Tibial artery (tissue), 4 donors: ENCODE measurements at regions not wholly inside any gene's neighbourhood (a gene's known extent, or its start where the extent isn't known, plus 50 kb on each side); places are given as distances from the start of the nearest gene placed in this dataset.
"Not testable (repeated sequence)": the region's sequence is repeated elsewhere in the genome, so short reads cannot be mapped to it uniquely, and the experiment has no call there.

ENCODE experiments used
- DNase-seq, 2 donors: peaks; one replicate each; pipeline ENCODE4 v3.0.0-alpha.2; 2019
- H3K27ac ChIP-seq, 2 donors: fragments of 200-600 bp; sonication (generic) in 1 of 2; 1 replicate in 1 of 2; 2 replicates in 1 of 2; pipeline ENCODE4 v1.5.1; 2018 to 2019; ENCODE audit warnings: mild to moderate bottlenecking in 1 of 2
- H3K27me3 ChIP-seq, 2 donors: fragments of 200-600 bp; sonication (generic) in 1 of 2; one replicate each; pipeline versions ENCODE4 v1.5.1 to v1.6.0; 2016 to 2019
- H3K36me3 ChIP-seq, 3 donors: fragments of 200-600 bp; sonication (generic) in 2 of 3; one replicate each; pipeline ENCODE4 v1.5.1; 2016 to 2019; ENCODE audit warnings: mild to moderate bottlenecking in 2 of 3
- H3K4me1 ChIP-seq, 4 donors: fragments of 200-600 bp; sonication (generic) in 2 of 4; 1 replicate in 3 of 4; 2 replicates in 1 of 4; pipeline ENCODE4 v1.5.1; 2016 to 2019
- H3K4me3 ChIP-seq, 2 donors: fragments of 200-600 bp; sonication (generic) in 1 of 2; 1 replicate in 1 of 2; 2 replicates in 1 of 2; pipeline ENCODE4 v1.5.1; 2018 to 2019; ENCODE audit warnings: mild to moderate bottlenecking in 2 of 2
- H3K9me3 ChIP-seq, 3 donors: fragments of 200-600 bp; sonication (generic) in 1 of 3; one replicate each; pipeline ENCODE4 v1.5.1; 2016 to 2019
- intact Hi-C: fragments of 100-400 bp; cut with DNase I; formaldehyde crosslinking; loops from one replicate; pipeline ENCODE4 v1.15.0; 2023; ENCODE audit warnings: low total_unique reads
- TF ChIP-seq, protein P1 (sequence below), 2 experiments: fragments of 200-600 bp in 1 of 2; fragments of 450-650 bp in 1 of 2; IDR thresholded peaks; one replicate each; pipeline ENCODE4 v1.5.1; 2017 to 2019; ENCODE audit warnings: antibody characterized with exemption in 2 of 2, mild to moderate bottlenecking in 1 of 2, moderate library complexity in 1 of 2

DNA sequence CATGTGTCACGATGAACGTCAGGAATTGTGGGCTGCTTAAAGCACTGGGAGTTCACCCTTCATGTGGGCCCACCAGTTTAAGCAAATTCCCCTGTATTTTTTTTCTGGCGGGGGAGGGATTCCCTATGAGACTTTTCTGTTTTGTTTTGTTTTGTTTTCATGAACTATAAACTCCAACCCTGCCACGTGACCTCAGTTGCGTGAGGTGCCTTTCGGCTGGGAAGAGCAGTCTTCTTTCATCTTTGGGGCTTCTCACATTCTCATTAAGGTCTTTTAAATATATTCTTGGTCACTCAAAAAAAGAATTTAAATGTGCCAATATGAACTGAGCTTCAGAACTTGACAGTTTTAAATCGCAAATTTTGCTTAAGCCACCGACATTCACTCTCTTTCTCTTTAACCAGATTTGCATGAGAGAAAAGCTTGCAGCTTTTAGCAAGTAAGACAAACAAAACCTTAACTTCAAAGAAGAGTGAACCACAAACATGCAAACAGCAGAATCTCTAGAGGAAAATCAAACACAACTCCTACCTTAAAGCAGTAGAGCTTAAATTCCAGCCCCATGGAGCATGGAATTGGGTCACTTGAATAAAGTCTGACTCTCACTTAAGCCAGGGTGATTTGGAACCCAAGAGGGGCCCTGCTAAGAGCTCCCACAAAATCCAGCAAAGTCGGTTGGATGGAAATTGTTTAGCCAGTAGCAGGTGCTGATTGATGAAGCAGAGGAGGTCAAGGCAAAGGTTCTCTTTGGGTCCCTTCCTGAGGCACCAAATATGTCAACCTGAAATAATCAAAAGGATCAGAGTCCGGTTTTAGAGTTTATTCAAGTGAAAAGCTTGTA, 699.8 kb upstream of the GBE1 start:
- H3K36me3 ChIP-seq, result no peaks in the 10 kb centered on the region
- H3K27ac ChIP-seq, result no peak overlapping the region
- H3K9me3 ChIP-seq, result no peaks in the 10 kb centered on the region
- no peaks in the 10 kb centered on the region for H3K4me1 ChIP-seq
- H3K27me3 ChIP-seq, result no peaks in the 10 kb centered on the region
- DNase-seq, result no peak
- intact Hi-C loops, result no loop called here
- TF ChIP-seq, protein P1, sequence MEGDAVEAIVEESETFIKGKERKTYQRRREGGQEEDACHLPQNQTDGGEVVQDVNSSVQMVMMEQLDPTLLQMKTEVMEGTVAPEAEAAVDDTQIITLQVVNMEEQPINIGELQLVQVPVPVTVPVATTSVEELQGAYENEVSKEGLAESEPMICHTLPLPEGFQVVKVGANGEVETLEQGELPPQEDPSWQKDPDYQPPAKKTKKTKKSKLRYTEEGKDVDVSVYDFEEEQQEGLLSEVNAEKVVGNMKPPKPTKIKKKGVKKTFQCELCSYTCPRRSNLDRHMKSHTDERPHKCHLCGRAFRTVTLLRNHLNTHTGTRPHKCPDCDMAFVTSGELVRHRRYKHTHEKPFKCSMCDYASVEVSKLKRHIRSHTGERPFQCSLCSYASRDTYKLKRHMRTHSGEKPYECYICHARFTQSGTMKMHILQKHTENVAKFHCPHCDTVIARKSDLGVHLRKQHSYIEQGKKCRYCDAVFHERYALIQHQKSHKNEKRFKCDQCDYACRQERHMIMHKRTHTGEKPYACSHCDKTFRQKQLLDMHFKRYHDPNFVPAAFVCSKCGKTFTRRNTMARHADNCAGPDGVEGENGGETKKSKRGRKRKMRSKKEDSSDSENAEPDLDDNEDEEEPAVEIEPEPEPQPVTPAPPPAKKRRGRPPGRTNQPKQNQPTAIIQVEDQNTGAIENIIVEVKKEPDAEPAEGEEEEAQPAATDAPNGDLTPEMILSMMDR (IDR thresholded peaks at IDR 0.05), result no peak
- H3K4me3 ChIP-seq, result no peak overlapping the region

- no peak for DNase-seq
- Histone ChIP-seq H3K9me3 (no peaks in the 10 kb centered on the region), H3K27me3 (no peaks in the 10 kb centered on the region), H3K36me3 (no peaks in the 10 kb centered on the region), H3K4me3 (no peak overlapping the region), H3K4me1 (no peaks in the 10 kb centered on the region), H3K27ac (no peak overlapping the region)
- TF ChIP-seq, protein P1 (IDR thresholded peaks at IDR 0.05), result no peak
- intact Hi-C loops, result no loop called here
Observed at GRCh38 chr3:82448320-82448719, 686.9 kb upstream of the GBE1 start.

DNA sequence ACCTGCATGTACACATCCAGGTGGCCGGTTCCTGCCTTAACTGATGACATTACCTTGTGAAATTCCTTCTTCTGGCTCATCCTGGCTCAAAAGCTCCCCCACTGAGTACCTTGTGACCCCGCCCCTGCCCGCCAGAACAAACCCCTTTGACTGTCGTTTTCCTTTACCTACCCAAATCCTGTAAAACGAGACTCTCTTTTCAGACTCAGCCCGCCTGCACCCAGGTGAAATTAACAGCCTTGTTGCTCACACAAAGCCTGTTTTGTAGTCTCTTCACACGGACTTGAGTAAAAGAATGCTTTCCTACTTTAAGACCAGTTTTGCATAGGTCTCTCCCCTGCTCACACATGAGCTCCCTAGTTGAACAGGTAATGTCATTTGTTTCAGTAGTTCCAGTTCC, 667.4 kb upstream of the GBE1 start:
- H3K4me3 ChIP-seq, intact Hi-C loops, H3K4me1 ChIP-seq, H3K27ac ChIP-seq, H3K9me3 ChIP-seq, H3K27me3 ChIP-seq, DNase-seq, H3K36me3 ChIP-seq: not testable (repeated sequence)

DNA sequence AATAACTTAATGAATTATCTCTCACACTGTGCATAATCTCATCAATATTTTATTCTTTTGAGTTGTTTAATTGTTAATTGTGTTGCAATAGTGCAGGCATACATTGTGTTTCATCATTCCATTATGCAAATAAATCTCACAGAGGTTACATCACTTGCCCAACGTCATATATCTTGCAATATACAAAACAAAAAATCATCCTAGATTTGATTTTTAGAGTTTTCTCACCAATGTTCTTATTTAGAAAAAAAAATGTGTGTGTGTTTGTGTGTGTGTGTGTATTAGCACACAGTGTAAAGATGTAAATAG, 662.5 kb upstream of the GBE1 start:
- Histone ChIP-seq H3K36me3 (no peaks in the 10 kb centered on the region), H3K4me1 (no peaks in the 10 kb centered on the region), H3K9me3 (no peaks in the 10 kb centered on the region), H3K27me3 (no peaks in the 10 kb centered on the region), H3K27ac (no peak overlapping the region), H3K4me3 (no peak overlapping the region)
- no peak for DNase-seq
- intact Hi-C loops, result no loop called here
- TF ChIP-seq, protein P1 (IDR thresholded peaks at IDR 0.05), result no peak

- Histone ChIP-seq H3K27me3 (no peaks in the 10 kb centered on the region), H3K27ac (no peak overlapping the region), H3K36me3 (no peaks in the 10 kb centered on the region), H3K4me1 (no peaks in the 10 kb centered on the region), H3K4me3 (no peak overlapping the region), H3K9me3 (no peaks in the 10 kb centered on the region)
- intact Hi-C loops, result no loop called here
- DNase-seq, result no peak
- TF ChIP-seq, protein P1 (IDR thresholded peaks at IDR 0.05), result no peak
Observed at GRCh38 chr3:82423268-82424030, 662.0 kb upstream of the GBE1 start.

DNA sequence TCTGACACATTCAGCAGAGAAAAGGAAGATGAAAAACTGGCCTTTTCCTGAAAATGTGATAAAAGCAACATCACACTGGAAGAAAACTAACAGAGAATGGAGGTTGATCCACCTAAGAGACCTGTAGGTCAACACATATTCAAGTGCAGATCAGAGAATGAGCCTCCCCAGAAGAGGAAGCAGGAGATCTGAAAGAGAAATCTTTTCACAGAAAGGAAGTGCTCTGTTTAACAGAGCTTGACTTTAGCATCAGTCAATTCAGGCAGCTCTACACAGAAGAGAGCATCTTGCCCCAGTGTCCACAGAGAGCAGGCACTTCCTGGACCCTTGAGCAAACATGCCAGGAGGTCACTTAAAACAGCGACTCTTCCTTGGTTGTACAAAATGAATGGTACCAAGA, 655.4 kb upstream of the GBE1 start:
- no peaks in the 10 kb centered on the region for H3K9me3 ChIP-seq
- H3K36me3 ChIP-seq, result no peaks in the 10 kb centered on the region
- no peak overlapping the region for H3K4me3 ChIP-seq
- TF ChIP-seq, protein P1 (IDR thresholded peaks at IDR 0.05), result no peak
- H3K27ac ChIP-seq, result no peak overlapping the region
- H3K4me1 ChIP-seq, result no peaks in the 10 kb centered on the region
- intact Hi-C loops, result no loop called here
- no peak for DNase-seq
- no peaks in the 10 kb centered on the region for H3K27me3 ChIP-seq
